HCT116 (cell line): ENCODE measurements at regions not wholly inside any gene's neighbourhood (a gene's known extent, or its start where the extent isn't known, plus 50 kb on each side); places are given as distances from the start of the nearest gene placed in this dataset.

Source experiments
- EZH2phosphoT487 ChIP-seq: fragments of 200-600 bp; IDR thresholded peaks from 2 replicates; pipeline ENCODE4 v1.6.1; 2018; ENCODE audit warnings: antibody characterized with exemption, borderline replicate concordance
- POLR2A ChIP-seq: IDR thresholded peaks from 2 replicates; pipeline ENCODE4 v1.7.0; 2011; ENCODE audit warnings: borderline replicate concordance; ENCODE audit not compliant: insufficient read depth, insufficient read length; ENCODE audit errors: extremely low read depth
- POLR2AphosphoS5 ChIP-seq: IDR thresholded peaks from 2 replicates; pipeline ENCODE4 v1.6.1; 2011; ENCODE audit warnings: mild to moderate bottlenecking, low read depth, low read length, moderate library complexity
- RAD21 ChIP-seq: IDR thresholded peaks from 2 replicates; pipeline ENCODE4 v1.6.1; 2012; ENCODE audit warnings: low read depth, mild to moderate bottlenecking
- SIN3A ChIP-seq: IDR thresholded peaks from 2 replicates; pipeline ENCODE4 v1.6.1; 2012; ENCODE audit warnings: low read depth
- ZNF274 ChIP-seq: fragments of 200-500 bp; sonication (Bioruptor generic); IDR thresholded peaks from 2 replicates; pipeline ENCODE4 v1.6.1; 2014; ENCODE audit warnings: mild to moderate bottlenecking, low read depth, low read length, inconsistent platforms
- TF ChIP-seq, protein P1 (sequence below), 3 experiments: fragments of 200-600 bp in 1 of 3; sonication (generic) in 1 of 3; IDR thresholded peaks in 2 of 3; conservative IDR thresholded peaks in 1 of 3; 2 replicates each; pipeline ENCODE4 v1.5.1; 2012 to 2017; ENCODE audit warnings: low read depth in 2 of 3, low read length in 2 of 3, antibody characterized with exemption in 1 of 3, borderline replicate concordance in 1 of 3, control low read depth in 1 of 3, mild to moderate bottlenecking in 1 of 3, mixed read lengths in 1 of 3, mixed run types in 1 of 3, moderate library complexity in 1 of 3; ENCODE audit not compliant: insufficient read depth in 1 of 3

DNA sequence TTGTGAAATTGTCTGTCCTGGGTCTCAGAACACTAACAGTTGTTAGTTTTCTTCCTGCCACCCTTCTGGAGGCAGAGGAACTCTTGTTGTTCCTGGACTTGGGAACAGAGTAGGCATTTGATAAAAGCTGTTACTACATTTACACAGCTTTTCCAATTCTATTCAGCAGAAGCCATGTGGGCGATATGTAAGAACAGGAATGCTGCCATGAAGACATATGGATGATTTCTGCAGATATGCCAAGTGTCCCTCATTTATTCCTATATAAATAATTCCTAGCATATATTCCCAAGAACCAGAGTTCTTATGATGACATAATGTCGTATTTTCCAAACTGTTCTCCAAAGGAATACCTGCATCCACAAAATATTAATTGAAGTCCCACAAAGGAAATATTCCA is 135.9 kb upstream of the DAB2 start:
- TF ChIP-seq POLR2AphosphoS5 (no peak), ZNF274 (no peak), SIN3A (no peak), POLR2A (no peak), EZH2phosphoT487 (no peak), RAD21 (no peak)
- TF ChIP-seq, protein P1, sequence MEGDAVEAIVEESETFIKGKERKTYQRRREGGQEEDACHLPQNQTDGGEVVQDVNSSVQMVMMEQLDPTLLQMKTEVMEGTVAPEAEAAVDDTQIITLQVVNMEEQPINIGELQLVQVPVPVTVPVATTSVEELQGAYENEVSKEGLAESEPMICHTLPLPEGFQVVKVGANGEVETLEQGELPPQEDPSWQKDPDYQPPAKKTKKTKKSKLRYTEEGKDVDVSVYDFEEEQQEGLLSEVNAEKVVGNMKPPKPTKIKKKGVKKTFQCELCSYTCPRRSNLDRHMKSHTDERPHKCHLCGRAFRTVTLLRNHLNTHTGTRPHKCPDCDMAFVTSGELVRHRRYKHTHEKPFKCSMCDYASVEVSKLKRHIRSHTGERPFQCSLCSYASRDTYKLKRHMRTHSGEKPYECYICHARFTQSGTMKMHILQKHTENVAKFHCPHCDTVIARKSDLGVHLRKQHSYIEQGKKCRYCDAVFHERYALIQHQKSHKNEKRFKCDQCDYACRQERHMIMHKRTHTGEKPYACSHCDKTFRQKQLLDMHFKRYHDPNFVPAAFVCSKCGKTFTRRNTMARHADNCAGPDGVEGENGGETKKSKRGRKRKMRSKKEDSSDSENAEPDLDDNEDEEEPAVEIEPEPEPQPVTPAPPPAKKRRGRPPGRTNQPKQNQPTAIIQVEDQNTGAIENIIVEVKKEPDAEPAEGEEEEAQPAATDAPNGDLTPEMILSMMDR (IDR thresholded peaks at IDR 0.05 in 2 of 3, conservative IDR thresholded peaks at IDR 0.05 in 1 of 3; ENCODE audit: borderline replicate concordance in 1 of 3, insufficient read depth in 1 of 3, low read depth in 2 of 3, low read length in 2 of 3): no peak
